GM12874 (cell line): ENCODE measurements at regions not wholly inside any gene's neighbourhood (a gene's known extent, or its start where the extent isn't known, plus 50 kb on each side); places are given as distances from the start of the nearest gene placed in this dataset.

Experiments used
- CTCF ChIP-seq: IDR thresholded peaks from 2 replicates; pipeline ENCODE4 v1.5.1; 2011; ENCODE audit warnings: low read depth, mild to moderate bottlenecking, control low read depth, low read length, moderate library complexity; ENCODE audit not compliant: insufficient read depth

GRCh38 chr12:24360907-24361306 is 411.4 kb upstream of the SOX5 start:
- no peak for TF ChIP-seq CTCF

GRCh38 chr12:24360461-24360860 is 411.0 kb upstream of the SOX5 start:
- no peak for TF ChIP-seq CTCF

- no peak for TF ChIP-seq CTCF
These were observed 410.6 kb upstream of the SOX5 start for GRCh38 chr12:24360057-24360456.

GRCh38 chr12:24359418-24359817 is 409.9 kb upstream of the SOX5 start:
- TF ChIP-seq CTCF: no peak

- TF ChIP-seq CTCF: no peak
These were observed 406.9 kb upstream of the SOX5 start for GRCh38 chr12:24356240-24356804.

- no peak for TF ChIP-seq CTCF
These were observed 402.9 kb upstream of the SOX5 start for GRCh38 chr12:24352363-24352762.

GRCh38 chr12:24349051-24349799 is 399.8 kb upstream of the SOX5 start:
- TF ChIP-seq CTCF: no peak
